Subcutaneous abdominal adipose tissue (tissue), 5 donors: ENCODE measurements at regions not wholly inside any gene's neighbourhood (a gene's known extent, or its start where the extent isn't known, plus 50 kb on each side); places are given as distances from the start of the nearest gene placed in this dataset.

ENCODE experiments used
- H3K27ac ChIP-seq: one replicate; pipeline ENCODE4 v1.7.0; 2013; ENCODE audit warnings: low read depth, mild to moderate bottlenecking, inconsistent platforms, low read length, moderate library complexity
- H3K27me3 ChIP-seq, 5 donors: one replicate each; pipeline ENCODE4 v1.7.0; 2013; ENCODE audit warnings: low read length in 5 of 5, inconsistent platforms in 1 of 5; ENCODE audit not compliant: control insufficient read depth in 5 of 5, insufficient read depth in 4 of 5
- H3K36me3 ChIP-seq, 5 donors: one replicate each; pipeline ENCODE4 v1.7.0; 2013; ENCODE audit warnings: low read length in 5 of 5; ENCODE audit not compliant: control insufficient read depth in 5 of 5, insufficient read depth in 5 of 5
- H3K4me1 ChIP-seq, 5 donors: one replicate each; pipeline ENCODE4 v1.7.0; 2013; ENCODE audit warnings: low read length in 5 of 5, mild to moderate bottlenecking in 3 of 5, moderate library complexity in 1 of 5; ENCODE audit not compliant: control insufficient read depth in 5 of 5, insufficient read depth in 5 of 5
- H3K4me3 ChIP-seq, 5 donors: one replicate each; pipeline ENCODE4 v1.7.0; 2013; ENCODE audit warnings: low read length in 5 of 5, low read depth in 1 of 5
- H3K9ac ChIP-seq, 5 donors: one replicate each; pipeline ENCODE4 v1.7.0; 2013; ENCODE audit warnings: low read length in 5 of 5, mild to moderate bottlenecking in 4 of 5, moderate library complexity in 3 of 5
- H3K9me3 ChIP-seq, 5 donors: one replicate each; pipeline ENCODE4 v1.7.0; 2013; ENCODE audit warnings: low read length in 5 of 5; ENCODE audit not compliant: control insufficient read depth in 5 of 5
- donor health status: healthy.
- donor health status: healthy.
- donor health status: healthy.
- donor health status: healthy.
- donor health status: healthy.

GRCh38 chr2:56444339-56444738, 260.5 kb downstream of the CCDC85A start:
- no peak overlapping the region for H3K9ac ChIP-seq
- no peaks in the 10 kb centered on the region for H3K27me3 ChIP-seq
- H3K4me3 ChIP-seq = no peak overlapping the region
- H3K36me3 ChIP-seq = no peaks in the 10 kb centered on the region
- H3K27ac ChIP-seq = no peak overlapping the region
- H3K4me1 ChIP-seq = peaks cover 0 to 7% (median 0%) of the 10 kb centered on the region in 5 donors
- no peaks in the 10 kb centered on the region for H3K9me3 ChIP-seq

- Histone ChIP-seq H3K27ac (no peak overlapping the region), H3K9ac (no peak overlapping the region)
These were observed 264.7 kb downstream of the CCDC85A start for GRCh38 chr2:56448403-56449001.

GRCh38 chr2:56449002-56449431, 265.2 kb downstream of the CCDC85A start:
- no peaks in the 10 kb centered on the region for H3K36me3 ChIP-seq
- H3K9me3 ChIP-seq = peaks cover 0 to 8% (median 0%) of the 10 kb centered on the region in 5 donors
- no peak overlapping the region for H3K27ac ChIP-seq
- H3K4me3 ChIP-seq = no peak overlapping the region
- H3K27me3 ChIP-seq = no peaks in the 10 kb centered on the region
- peaks cover 0 to 7% (median 0%) of the 10 kb centered on the region in 5 donors for H3K4me1 ChIP-seq
- no peak overlapping the region for H3K9ac ChIP-seq

More at GRCh38 chr2:56448403-56449001, 264.7 kb downstream of the CCDC85A start:
- Histone ChIP-seq H3K4me3 (no peak overlapping the region), H3K27me3 (no peaks in the 10 kb centered on the region), H3K36me3 (no peaks in the 10 kb centered on the region), H3K9me3 (peaks cover 0 to 8% (median 0%) of the 10 kb centered on the region in 5 donors), H3K4me1 (peaks cover 0 to 7% (median 0%) of the 10 kb centered on the region in 5 donors)

- Histone ChIP-seq H3K27ac (no peak overlapping the region), H3K36me3 (no peaks in the 10 kb centered on the region), H3K9me3 (peaks cover 0 to 8% (median 0%) of the 10 kb centered on the region in 5 donors), H3K27me3 (no peaks in the 10 kb centered on the region), H3K4me3 (no peak overlapping the region), H3K9ac (no peak overlapping the region), H3K4me1 (peaks cover 0 to 3% (median 0%) of the 10 kb centered on the region in 5 donors)
These were observed 265.7 kb downstream of the CCDC85A start for GRCh38 chr2:56449449-56449860.

GRCh38 chr2:56450047-56450446, 266.3 kb downstream of the CCDC85A start:
- peaks cover 0 to 8% (median 0%) of the 10 kb centered on the region in 5 donors for H3K9me3 ChIP-seq
- H3K4me3 ChIP-seq = no peak overlapping the region
- no peak overlapping the region for H3K9ac ChIP-seq
- H3K4me1 ChIP-seq = no peaks in the 10 kb centered on the region
- H3K27ac ChIP-seq = no peak overlapping the region
- H3K27me3 ChIP-seq = no peaks in the 10 kb centered on the region
- H3K36me3 ChIP-seq = no peaks in the 10 kb centered on the region

GRCh38 chr2:56450772-56451171, 267.0 kb downstream of the CCDC85A start:
- Histone ChIP-seq H3K27ac (no peak overlapping the region), H3K36me3 (no peaks in the 10 kb centered on the region), H3K4me3 (no peak overlapping the region), H3K4me1 (no peaks in the 10 kb centered on the region), H3K9ac (no peak overlapping the region), H3K9me3 (peaks cover 0 to 8% (median 0%) of the 10 kb centered on the region in 5 donors), H3K27me3 (no peaks in the 10 kb centered on the region)

GRCh38 chr2:56455642-56456041, 271.9 kb downstream of the CCDC85A start:
- H3K4me3 ChIP-seq = no peak overlapping the region
- no peaks in the 10 kb centered on the region for H3K36me3 ChIP-seq
- no peak overlapping the region for H3K9ac ChIP-seq
- no peak overlapping the region for H3K27ac ChIP-seq
- H3K27me3 ChIP-seq = no peaks in the 10 kb centered on the region
- peaks cover 0 to 22% (median 5%) of the 10 kb centered on the region in 5 donors for H3K4me1 ChIP-seq
- peaks cover 0 to 7% (median 0%) of the 10 kb centered on the region in 5 donors for H3K9me3 ChIP-seq

GRCh38 chr2:56456791-56457190, 273.0 kb downstream of the CCDC85A start:
- no peak overlapping the region for H3K4me3 ChIP-seq
- H3K36me3 ChIP-seq = no peaks in the 10 kb centered on the region
- peaks cover 0 to 22% (median 5%) of the 10 kb centered on the region in 5 donors for H3K4me1 ChIP-seq
- no peak overlapping the region for H3K27ac ChIP-seq
- no peak overlapping the region for H3K9ac ChIP-seq
- H3K9me3 ChIP-seq = peaks cover 0 to 2% (median 0%) of the 10 kb centered on the region in 5 donors
- H3K27me3 ChIP-seq = no peaks in the 10 kb centered on the region

- Histone ChIP-seq H3K9ac (no peak overlapping the region), H3K36me3 (no peaks in the 10 kb centered on the region), H3K27me3 (no peaks in the 10 kb centered on the region), H3K4me1 (peaks cover 0 to 35% (median 14%) of the 10 kb centered on the region in 5 donors), H3K27ac (no peak overlapping the region), H3K9me3 (no peaks in the 10 kb centered on the region), H3K4me3 (no peak overlapping the region)
These were observed 276.7 kb downstream of the CCDC85A start for GRCh38 chr2:56460508-56460907.

GRCh38 chr2:56464066-56464465, 280.3 kb downstream of the CCDC85A start:
- Histone ChIP-seq H3K9me3 (no peaks in the 10 kb centered on the region), H3K4me3 (peak overlapping the region in 1 of 5 donors; percentile 5), H3K4me1 (peaks cover 0 to 16% (median 6%) of the 10 kb centered on the region in 5 donors), H3K36me3 (no peaks in the 10 kb centered on the region), H3K9ac (no peak overlapping the region), H3K27me3 (no peaks in the 10 kb centered on the region), H3K27ac (no peak overlapping the region)
